Activated gamma-delta T cell (primary cell): ENCODE measurements at regions not wholly inside any gene's neighbourhood (a gene's known extent, or its start where the extent isn't known, plus 50 kb on each side); places are given as distances from the start of the nearest gene placed in this dataset.
"Not testable (repeated sequence)": the region's sequence is repeated elsewhere in the genome, so short reads cannot be mapped to it uniquely, and the experiment has no call there.

Experiments used
- DNase-seq: peaks from one replicate; lab custom pipeline; 2025; lab: John Stamatoyannopoulos, UW

- DNase-seq: no peak
These were observed 390.8 kb downstream of the ZFHX3 start for GRCh38 chr16:72657164-72657563.

DNA sequence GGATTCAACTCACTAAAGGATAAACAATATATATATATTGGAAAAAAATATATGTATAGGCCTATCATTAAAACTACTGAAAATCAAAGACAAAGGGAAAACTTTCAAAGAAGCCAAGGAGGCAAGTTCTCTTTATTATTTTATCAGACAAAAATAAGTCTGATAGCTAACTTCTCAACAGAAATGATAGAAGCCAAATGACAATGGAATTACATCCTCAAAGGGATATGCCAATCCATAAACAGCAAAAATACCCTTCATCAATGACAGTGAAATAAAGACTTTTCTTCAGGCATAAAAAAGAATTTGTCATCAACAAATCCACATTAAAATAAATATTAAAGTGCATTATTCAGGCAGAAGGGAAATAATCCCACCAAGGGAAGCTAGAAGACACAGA is 393.4 kb downstream of the ZFHX3 start:
- DNase-seq: no peak

- DNase-seq: no peak
These were observed 398.5 kb downstream of the ZFHX3 start for GRCh38 chr16:72649254-72649944.

- no peak for DNase-seq
These were observed 401.3 kb downstream of the ZFHX3 start for GRCh38 chr16:72646615-72647014.

DNA sequence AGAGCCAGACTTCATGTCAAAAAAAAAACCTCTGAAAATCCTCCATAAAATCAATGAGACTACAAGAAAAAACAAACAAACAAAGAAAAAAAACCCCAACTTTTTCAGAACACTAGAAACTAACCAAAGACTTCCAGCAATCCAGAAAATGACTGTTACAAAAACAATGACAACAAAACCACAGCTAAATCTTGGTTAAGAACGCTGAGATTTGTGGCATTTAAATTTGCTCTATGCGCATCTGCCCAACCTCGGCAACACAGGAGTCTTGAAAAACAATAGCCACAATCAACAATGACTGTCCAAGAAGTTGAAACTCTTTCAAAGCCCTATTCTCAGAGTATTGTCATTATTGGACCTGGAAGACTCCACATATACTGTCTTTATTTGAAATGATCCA is 402.4 kb downstream of the ZFHX3 start:
- DNase-seq: no peak

GRCh38 chr16:72644911-72645310 is 403.0 kb downstream of the ZFHX3 start:
- DNase-seq: no peak

DNA sequence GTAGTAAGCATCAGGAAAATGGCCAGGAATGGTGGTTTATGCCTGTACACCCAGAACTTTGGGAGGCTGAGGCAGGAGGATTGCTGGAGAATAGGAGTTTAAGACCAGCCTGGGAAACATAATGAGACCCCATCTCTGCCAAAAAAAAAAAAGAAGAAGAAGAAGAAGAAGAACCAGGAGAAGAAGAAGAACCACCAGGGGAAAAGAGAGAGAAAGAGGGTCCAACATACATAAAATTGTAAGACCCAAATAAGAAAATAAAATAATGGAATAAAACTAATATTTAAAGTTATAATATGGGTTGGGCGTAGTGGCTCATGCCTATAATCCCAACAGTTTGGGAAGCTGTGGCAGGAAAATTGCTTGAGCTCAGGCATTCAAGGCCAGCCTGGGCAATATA is 408.4 kb downstream of the ZFHX3 start:
- DNase-seq: no peak

DNA sequence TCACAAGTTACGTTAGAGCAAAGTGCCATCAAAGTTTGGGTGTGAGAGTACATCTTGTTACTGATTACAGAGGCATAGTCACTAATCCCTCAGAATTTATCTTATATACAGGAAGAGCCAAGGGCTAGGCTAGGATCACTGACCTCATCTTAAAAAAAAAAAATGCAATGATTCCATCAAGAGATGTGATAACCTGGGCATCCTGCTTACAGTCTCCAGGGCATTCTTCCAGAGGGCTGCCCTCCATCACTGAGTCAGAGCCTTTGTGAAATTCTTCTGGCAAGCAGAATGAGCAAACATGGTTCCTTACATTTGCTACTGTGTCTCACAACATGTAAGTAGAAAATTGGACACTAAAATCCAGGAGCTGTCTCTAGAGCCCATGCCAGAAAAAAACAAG is 410.6 kb downstream of the ZFHX3 start:
- no peak for DNase-seq

DNA sequence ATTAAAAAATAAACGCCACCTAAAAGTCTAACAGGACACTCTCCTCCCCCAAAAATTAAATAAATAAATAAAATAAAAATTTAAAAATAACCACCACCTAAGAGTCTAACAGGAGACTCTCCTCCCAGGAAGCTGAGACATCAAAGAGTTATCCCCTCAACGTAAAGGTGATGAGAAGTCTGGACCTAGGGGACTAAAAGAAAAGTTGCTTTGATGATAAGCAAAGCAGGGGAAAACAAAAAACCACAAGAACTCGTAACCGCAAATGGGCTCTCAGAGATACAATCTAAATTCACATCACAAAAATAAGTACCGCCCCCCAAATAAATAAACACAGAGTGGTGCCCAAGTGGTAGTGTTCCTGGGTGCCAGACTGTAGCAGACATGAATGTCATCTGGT is 412.2 kb downstream of the ZFHX3 start:
- no peak for DNase-seq

DNA sequence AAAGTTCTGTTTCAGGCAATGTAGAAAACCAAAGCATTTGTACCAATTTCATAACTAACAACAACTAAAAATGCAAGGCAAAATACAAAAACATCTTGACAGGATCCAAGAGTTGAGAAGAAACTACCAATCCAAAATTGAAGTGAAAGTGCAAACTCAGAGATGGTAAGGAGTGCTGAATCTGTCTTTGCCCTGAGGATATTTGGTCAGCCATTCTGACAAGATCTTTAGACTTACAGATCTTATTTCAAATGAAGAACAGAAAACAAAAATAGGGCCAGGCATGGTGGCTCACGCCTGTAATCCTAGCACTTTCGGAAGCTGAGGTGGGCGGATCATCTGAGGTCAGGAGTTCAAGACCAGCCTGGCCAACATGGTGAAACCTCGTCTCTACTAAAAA is 412.8 kb downstream of the ZFHX3 start:
- no peak for DNase-seq

GRCh38 chr16:72627182-72627896 is 420.6 kb downstream of the ZFHX3 start:
- DNase-seq: not testable (repeated sequence)

DNA sequence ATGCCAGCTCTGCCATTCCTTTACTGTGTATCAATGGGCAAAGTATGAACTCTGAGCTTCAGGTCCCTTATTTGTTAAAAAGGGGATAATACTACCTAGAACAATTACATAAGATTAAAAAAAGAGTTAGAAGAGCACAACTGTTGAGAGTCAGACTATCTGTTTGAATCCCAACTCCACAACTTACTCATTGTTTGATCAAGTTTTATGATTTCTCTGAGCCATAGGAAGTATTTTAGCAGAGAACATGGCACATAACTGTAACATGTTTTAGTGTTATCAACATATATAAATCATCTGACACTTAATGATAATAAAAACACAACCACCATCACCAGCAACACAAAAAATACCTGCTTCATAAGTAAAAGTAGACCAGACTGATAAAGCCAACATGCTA is 421.3 kb downstream of the ZFHX3 start:
- no peak for DNase-seq

- DNase-seq: no peak
These were observed 426.3 kb downstream of the ZFHX3 start for GRCh38 chr16:72621651-72622050.

- DNase-seq: no peak
These were observed 427.1 kb downstream of the ZFHX3 start for GRCh38 chr16:72620853-72621252.

DNA sequence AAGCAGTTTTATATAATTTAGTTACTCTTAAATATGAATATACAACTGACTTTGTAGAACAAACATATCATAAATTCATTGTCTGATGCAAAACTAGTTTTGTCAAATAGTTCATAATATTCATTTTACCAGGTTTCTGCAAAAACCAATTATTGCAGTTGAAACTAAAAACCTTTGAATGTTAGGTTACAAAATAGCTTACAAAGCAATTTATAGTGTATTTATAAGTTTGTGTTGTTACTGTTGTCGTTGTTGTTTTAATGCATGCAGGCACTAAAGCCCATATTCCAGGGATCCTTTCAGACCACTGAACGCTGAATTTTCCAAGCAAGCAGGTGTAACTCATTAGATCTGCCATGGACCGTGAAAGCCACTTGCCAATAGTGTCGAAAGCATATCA is 427.6 kb downstream of the ZFHX3 start:
- DNase-seq: no peak

- no peak for DNase-seq
These were observed 432.1 kb downstream of the ZFHX3 start for GRCh38 chr16:72615856-72616255.

GRCh38 chr16:72612718-72613117 is 435.2 kb downstream of the ZFHX3 start:
- DNase-seq: no peak

- no peak for DNase-seq
These were observed 435.7 kb downstream of the ZFHX3 start for GRCh38 chr16:72612256-72612655.

DNA sequence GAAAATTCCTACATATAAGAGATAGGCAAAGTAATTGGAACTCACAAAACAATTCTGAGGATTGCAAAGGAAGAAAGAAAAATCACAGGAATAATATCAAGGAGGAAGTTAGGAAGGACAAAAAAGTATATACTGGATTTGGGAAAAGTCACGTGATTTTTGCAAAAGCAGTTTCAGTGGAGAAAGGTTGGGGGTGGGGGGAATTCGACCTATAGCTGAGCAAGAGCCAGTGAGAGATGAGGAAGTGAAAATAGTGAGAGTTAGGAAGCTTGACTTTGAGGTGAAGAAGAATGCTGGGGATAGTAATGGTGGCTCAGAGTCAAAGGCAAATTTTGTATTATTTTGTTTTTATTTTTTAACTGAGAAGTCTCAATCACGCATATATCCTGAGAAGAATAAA is 438.0 kb upstream of the PMFBP1 start:
- no peak for DNase-seq

- DNase-seq: no peak
These were observed 437.1 kb upstream of the PMFBP1 start for GRCh38 chr16:72609066-72609465.

- DNase-seq: no peak
These were observed 432.4 kb upstream of the PMFBP1 start for GRCh38 chr16:72604375-72604774.

- DNase-seq: no peak
These were observed 430.5 kb upstream of the PMFBP1 start for GRCh38 chr16:72602499-72602898.

DNA sequence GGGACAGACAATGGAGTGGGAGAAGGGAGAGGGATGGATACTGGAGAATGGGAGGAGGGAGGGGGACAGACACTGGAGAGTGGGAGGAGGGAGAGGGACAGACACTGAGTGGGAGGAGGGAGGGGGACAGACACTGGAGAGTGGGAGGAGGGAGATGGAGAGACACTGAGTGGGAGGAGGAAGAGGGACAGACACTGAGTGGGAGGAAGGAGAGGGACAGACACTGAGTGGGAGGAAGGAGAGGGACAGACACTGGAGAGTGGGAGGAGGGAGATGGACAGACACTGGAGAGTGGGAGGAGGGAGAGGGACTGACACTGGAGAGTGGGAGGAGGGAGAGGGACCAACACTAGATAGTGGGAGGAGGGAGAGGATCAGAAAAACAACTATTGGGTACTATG is 426.7 kb upstream of the PMFBP1 start:
- no peak for DNase-seq

DNA sequence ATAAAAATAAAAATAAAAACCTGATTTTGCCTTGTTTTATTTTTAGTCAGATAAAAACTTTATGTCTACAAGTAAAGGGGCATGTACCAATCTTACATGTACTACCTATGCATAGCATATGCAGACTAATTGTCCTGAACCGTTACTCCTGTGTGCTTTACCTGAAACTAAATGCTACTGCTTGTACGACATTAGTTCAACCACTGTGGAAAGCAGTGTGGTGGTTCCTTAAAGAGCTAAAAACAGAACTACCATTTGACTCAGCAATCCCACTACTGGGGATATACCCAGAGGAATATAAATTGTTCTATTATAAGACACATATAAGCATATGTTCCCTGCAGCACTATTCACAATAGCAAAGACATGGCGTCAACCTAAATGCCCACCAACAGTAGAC is 426.0 kb upstream of the PMFBP1 start:
- no peak for DNase-seq
